HT1080 (cell line): ENCODE measurements at regions not wholly inside any gene's neighbourhood (a gene's known extent, or its start where the extent isn't known, plus 50 kb on each side); places are given as distances from the start of the nearest gene placed in this dataset.
"Not testable (repeated sequence)": the region's sequence is repeated elsewhere in the genome, so short reads cannot be mapped to it uniquely, and the experiment has no call there.

Experiments
- DNase-seq: peaks from one replicate; pipeline ENCODE4 v3.0.0-alpha.2; 2015; ENCODE audit warnings: low read depth

- not testable (repeated sequence) for DNase-seq
Observed at GRCh38 chr18:12179029-12179428, 75.1 kb upstream of the CIDEA start.

GRCh38 chr18:12179697-12180577 is 74.2 kb upstream of the CIDEA start:
- not testable (repeated sequence) for DNase-seq

DNA sequence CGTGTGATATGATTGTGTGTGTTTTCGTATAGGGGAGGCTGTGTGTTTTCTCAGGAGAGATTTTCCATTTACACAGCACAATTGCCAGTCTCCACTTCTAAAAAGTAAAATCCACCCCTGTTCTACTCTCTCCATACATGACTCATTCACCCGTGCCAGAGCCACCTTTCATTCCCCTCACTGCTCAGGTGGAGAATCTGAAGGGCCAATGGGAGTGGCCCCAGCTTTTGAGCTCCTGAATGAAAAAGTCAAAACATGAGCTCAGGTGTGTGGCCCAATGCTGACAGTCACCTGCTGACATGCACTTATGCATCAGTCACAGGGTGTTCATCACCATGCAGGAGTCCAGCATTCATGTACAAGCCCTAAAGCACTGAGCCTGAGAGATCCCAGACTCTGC is 55.4 kb upstream of the CIDEA start:
- not testable (repeated sequence) for DNase-seq

DNA sequence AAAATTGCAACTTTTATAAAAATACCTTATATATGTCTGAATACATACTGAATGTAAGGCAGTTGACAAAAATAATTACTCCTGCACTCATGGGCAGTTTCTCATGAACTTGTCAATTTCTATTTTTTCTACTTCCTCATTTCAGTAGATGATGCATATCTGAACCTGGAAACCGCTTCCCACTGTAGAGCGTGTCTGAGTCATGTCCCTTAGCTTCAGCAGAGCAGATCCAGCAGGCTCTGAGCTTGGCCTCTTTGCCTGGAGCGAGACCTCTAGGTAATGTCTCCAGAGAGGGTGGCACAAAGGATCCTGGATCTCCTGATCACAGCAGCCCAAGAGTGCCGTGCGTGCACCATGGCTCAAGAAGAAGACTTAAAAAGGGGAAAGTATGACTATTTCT is 54.0 kb upstream of the CIDEA start:
- DNase-seq = peak; percentile 64
